Upper lobe of left lung (tissue), 4 donors: ENCODE measurements at regions not wholly inside any gene's neighbourhood (a gene's known extent, or its start where the extent isn't known, plus 50 kb on each side); places are given as distances from the start of the nearest gene placed in this dataset.

ENCODE experiments used
- CTCF ChIP-seq, 6 experiments: fragments of 450-650 bp in 4 of 6; fragments of 200-600 bp in 2 of 6; sonication (generic) in 2 of 6; IDR thresholded peaks; one replicate each; pipeline ENCODE4 v1.5.1; 2016 to 2019; ENCODE audit warnings: antibody characterized with exemption in 6 of 6
- EP300 ChIP-seq, 4 donors: sonication (generic); formaldehyde crosslinking; IDR thresholded peaks; one replicate each; pipeline ENCODE4 v1.5.1; 2017; ENCODE audit warnings: antibody characterized with exemption in 4 of 4, control low read depth in 2 of 4
- POLR2A ChIP-seq, 4 donors: fragments of 450-650 bp; IDR thresholded peaks; one replicate each; pipeline ENCODE4 v1.5.1; 2016 to 2017; ENCODE audit warnings: antibody characterized with exemption in 4 of 4, mild to moderate bottlenecking in 2 of 4

DNA sequence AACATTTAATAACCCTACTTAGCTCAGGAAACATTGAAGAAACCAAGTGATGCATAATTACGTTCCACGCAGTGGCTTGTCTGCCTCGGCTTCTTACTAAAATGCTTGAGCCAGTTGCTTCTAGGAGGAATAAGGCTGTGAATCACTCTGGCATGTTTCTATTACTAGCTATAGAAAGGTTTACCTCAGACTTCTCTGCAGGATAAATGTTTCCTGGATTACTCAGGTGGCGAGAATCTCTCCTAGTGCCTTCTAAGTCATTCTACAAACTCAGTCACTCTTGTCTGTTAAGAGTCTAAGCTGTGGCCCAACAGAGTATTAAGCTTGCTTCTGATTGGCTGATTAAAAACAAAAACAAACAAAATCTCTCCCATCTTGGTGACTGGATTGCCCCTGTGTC lies 92.0 kb upstream of the RALGPS2 start:
- TF ChIP-seq EP300 (IDR thresholded peaks at IDR 0.05) (no peak), POLR2A (IDR thresholded peaks at IDR 0.05) (no peak), CTCF (IDR thresholded peaks at IDR 0.05) (no peak)
